HL-60 (cell line): ENCODE measurements at regions not wholly inside any gene's neighbourhood (a gene's known extent, or its start where the extent isn't known, plus 50 kb on each side); places are given as distances from the start of the nearest gene placed in this dataset.

ENCODE experiments used
- CTCF ChIP-seq: IDR thresholded peaks from one replicate; pipeline ENCODE4 v1.5.1; 2011; ENCODE audit warnings: low read length, control low read depth, inconsistent platforms; ENCODE audit not compliant: insufficient read depth
- POLR2AphosphoS5 ChIP-seq: IDR thresholded peaks from 2 replicates; pipeline ENCODE4 v1.6.1; 2012; ENCODE audit warnings: low read depth

- no peak for TF ChIP-seq CTCF
- TF ChIP-seq POLR2AphosphoS5: no peak
Observed at GRCh38 chr12:58980768-58981167, 60.5 kb upstream of the LRIG3 start.
